IMR-90 (cell line): ENCODE measurements at regions not wholly inside any gene's neighbourhood (a gene's known extent, or its start where the extent isn't known, plus 50 kb on each side); places are given as distances from the start of the nearest gene placed in this dataset.

Experiments used
- BHLHE40 ChIP-seq: fragments of 150-350 bp; IDR thresholded peaks from 2 replicates; pipeline ENCODE4 v1.6.1; 2016; ENCODE audit warnings: mild to moderate bottlenecking, low read depth, low read length
- CEBPB ChIP-seq: IDR thresholded peaks from 2 replicates; pipeline ENCODE4 v1.6.1; 2012; ENCODE audit warnings: low read depth, low read length, improper control_type of control experiment
- POLR2A ChIP-seq: IDR thresholded peaks from 2 replicates; pipeline ENCODE4 v1.6.1; 2012; ENCODE audit warnings: mild to moderate bottlenecking, low read depth, low read length
- RAD21 ChIP-seq: IDR thresholded peaks from 2 replicates; pipeline ENCODE4 v1.6.1; 2012; ENCODE audit warnings: low read length, improper control_type of control experiment
- TF ChIP-seq, protein P1 (sequence below): fragments of 150-350 bp; IDR thresholded peaks from 2 replicates; pipeline ENCODE4 v1.6.1; 2017; ENCODE audit warnings: mild to moderate bottlenecking, antibody characterized with exemption, low read length, low read depth
- TF ChIP-seq, protein P2 (sequence below): conservative IDR thresholded peaks from 2 replicates; pipeline ENCODE4 v1.5.1; 2012; ENCODE audit warnings: mild to moderate bottlenecking, low read depth, low read length, improper control_type of control experiment

DNA sequence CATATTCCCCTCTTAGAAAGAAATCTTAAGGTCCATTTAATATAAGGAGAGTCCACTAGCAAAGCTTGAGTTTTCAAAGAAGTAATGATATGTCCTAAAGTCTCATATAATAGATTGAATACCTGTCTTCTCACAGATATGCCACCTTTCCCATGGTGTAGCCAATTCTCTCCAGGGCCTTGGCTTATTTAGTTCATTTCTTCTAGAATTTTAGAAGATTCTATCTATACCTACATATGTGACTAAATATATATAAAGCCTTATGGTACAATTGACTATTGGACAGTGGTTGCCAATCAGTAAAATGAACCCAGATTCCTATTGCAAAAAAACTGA, 370.7 kb upstream of the MAF start:
- TF ChIP-seq BHLHE40 (no peak), RAD21 (no peak), CEBPB (no peak), POLR2A (no peak)
- TF ChIP-seq, protein P1, sequence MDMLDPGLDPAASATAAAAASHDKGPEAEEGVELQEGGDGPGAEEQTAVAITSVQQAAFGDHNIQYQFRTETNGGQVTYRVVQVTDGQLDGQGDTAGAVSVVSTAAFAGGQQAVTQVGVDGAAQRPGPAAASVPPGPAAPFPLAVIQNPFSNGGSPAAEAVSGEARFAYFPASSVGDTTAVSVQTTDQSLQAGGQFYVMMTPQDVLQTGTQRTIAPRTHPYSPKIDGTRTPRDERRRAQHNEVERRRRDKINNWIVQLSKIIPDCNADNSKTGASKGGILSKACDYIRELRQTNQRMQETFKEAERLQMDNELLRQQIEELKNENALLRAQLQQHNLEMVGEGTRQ, result no peak
- TF ChIP-seq, protein P2, sequence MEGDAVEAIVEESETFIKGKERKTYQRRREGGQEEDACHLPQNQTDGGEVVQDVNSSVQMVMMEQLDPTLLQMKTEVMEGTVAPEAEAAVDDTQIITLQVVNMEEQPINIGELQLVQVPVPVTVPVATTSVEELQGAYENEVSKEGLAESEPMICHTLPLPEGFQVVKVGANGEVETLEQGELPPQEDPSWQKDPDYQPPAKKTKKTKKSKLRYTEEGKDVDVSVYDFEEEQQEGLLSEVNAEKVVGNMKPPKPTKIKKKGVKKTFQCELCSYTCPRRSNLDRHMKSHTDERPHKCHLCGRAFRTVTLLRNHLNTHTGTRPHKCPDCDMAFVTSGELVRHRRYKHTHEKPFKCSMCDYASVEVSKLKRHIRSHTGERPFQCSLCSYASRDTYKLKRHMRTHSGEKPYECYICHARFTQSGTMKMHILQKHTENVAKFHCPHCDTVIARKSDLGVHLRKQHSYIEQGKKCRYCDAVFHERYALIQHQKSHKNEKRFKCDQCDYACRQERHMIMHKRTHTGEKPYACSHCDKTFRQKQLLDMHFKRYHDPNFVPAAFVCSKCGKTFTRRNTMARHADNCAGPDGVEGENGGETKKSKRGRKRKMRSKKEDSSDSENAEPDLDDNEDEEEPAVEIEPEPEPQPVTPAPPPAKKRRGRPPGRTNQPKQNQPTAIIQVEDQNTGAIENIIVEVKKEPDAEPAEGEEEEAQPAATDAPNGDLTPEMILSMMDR, result no peak
